WTC11 (cell line): ENCODE measurements at regions not wholly inside any gene's neighbourhood (a gene's known extent, or its start where the extent isn't known, plus 50 kb on each side); places are given as distances from the start of the nearest gene placed in this dataset.

Source experiments
- ETV6 ChIP-seq: sonication (generic); formaldehyde crosslinking; IDR thresholded peaks from 2 replicates; pipeline ENCODE4 v1.8.1; 2022; ENCODE audit warnings: mild to moderate bottlenecking, missing genetic modification reagents
- ZNF263 ChIP-seq: sonication (generic); formaldehyde crosslinking; IDR thresholded peaks from 2 replicates; pipeline ENCODE4 v1.8.1; 2022; ENCODE audit warnings: low read depth, mild to moderate bottlenecking, moderate library complexity, missing genetic modification reagents
- TF ChIP-seq, protein P1 (sequence below): sonication (generic); formaldehyde crosslinking; IDR thresholded peaks from 2 replicates; pipeline ENCODE4 v1.8.1; 2022; ENCODE audit warnings: mild to moderate bottlenecking, moderate library complexity, missing genetic modification reagents
- TF ChIP-seq, protein P2 (sequence below): sonication (generic); formaldehyde crosslinking; IDR thresholded peaks from 2 replicates; pipeline ENCODE4 v1.8.0; 2022; ENCODE audit warnings: mild to moderate bottlenecking, missing genetic modification reagents
- TF ChIP-seq, protein P3 (sequence below): sonication (generic); formaldehyde crosslinking; IDR thresholded peaks from 2 replicates; pipeline ENCODE4 v1.8.1; 2023; ENCODE audit warnings: mild to moderate bottlenecking, missing genetic modification reagents, moderate library complexity
- TF ChIP-seq, protein P4 (sequence below): fragments of 200-600 bp; IDR thresholded peaks from 2 replicates; pipeline ENCODE4 v1.8.0; 2022; ENCODE audit warnings: antibody characterized with exemption

DNA sequence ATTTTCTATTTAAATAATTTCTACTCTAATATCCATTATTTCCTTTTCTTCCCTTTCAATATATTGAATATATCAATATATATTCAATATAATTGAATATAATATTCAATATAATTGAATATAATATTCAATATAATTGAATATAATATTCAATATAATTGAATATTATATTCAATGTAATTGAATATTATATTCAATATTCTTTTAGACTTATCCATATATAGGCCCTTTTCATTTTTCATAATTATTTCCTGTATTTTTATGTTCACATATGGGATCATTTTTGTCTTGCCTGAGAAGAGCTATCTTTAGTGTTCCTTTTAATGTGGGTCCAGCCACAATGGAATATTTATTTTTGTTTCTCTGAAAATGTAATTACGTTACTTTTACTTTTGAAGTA is 88.9 kb upstream of the ESRRB start:
- TF ChIP-seq ZNF263 (CRISPR knock-in tag) = no peak
- TF ChIP-seq ETV6 (CRISPR knock-in tag) = no peak
- TF ChIP-seq, protein P1, sequence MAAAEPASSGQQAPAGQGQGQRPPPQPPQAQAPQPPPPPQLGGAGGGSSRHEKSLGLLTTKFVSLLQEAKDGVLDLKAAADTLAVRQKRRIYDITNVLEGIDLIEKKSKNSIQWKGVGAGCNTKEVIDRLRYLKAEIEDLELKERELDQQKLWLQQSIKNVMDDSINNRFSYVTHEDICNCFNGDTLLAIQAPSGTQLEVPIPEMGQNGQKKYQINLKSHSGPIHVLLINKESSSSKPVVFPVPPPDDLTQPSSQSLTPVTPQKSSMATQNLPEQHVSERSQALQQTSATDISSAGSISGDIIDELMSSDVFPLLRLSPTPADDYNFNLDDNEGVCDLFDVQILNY (CRISPR knock-in tag) = no peak
- TF ChIP-seq, protein P2, sequence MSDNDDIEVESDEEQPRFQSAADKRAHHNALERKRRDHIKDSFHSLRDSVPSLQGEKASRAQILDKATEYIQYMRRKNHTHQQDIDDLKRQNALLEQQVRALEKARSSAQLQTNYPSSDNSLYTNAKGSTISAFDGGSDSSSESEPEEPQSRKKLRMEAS (CRISPR knock-in tag) = no peak
- TF ChIP-seq, protein P3, sequence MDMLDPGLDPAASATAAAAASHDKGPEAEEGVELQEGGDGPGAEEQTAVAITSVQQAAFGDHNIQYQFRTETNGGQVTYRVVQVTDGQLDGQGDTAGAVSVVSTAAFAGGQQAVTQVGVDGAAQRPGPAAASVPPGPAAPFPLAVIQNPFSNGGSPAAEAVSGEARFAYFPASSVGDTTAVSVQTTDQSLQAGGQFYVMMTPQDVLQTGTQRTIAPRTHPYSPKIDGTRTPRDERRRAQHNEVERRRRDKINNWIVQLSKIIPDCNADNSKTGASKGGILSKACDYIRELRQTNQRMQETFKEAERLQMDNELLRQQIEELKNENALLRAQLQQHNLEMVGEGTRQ (CRISPR knock-in tag) = no peak
- TF ChIP-seq, protein P4, sequence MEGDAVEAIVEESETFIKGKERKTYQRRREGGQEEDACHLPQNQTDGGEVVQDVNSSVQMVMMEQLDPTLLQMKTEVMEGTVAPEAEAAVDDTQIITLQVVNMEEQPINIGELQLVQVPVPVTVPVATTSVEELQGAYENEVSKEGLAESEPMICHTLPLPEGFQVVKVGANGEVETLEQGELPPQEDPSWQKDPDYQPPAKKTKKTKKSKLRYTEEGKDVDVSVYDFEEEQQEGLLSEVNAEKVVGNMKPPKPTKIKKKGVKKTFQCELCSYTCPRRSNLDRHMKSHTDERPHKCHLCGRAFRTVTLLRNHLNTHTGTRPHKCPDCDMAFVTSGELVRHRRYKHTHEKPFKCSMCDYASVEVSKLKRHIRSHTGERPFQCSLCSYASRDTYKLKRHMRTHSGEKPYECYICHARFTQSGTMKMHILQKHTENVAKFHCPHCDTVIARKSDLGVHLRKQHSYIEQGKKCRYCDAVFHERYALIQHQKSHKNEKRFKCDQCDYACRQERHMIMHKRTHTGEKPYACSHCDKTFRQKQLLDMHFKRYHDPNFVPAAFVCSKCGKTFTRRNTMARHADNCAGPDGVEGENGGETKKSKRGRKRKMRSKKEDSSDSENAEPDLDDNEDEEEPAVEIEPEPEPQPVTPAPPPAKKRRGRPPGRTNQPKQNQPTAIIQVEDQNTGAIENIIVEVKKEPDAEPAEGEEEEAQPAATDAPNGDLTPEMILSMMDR = no peak
